ENCODE measurements at regions not wholly inside any gene's neighbourhood (a gene's known extent, or its start where the extent isn't known, plus 50 kb on each side); places are given as distances from the start of the nearest gene placed in this dataset.

DNA sequence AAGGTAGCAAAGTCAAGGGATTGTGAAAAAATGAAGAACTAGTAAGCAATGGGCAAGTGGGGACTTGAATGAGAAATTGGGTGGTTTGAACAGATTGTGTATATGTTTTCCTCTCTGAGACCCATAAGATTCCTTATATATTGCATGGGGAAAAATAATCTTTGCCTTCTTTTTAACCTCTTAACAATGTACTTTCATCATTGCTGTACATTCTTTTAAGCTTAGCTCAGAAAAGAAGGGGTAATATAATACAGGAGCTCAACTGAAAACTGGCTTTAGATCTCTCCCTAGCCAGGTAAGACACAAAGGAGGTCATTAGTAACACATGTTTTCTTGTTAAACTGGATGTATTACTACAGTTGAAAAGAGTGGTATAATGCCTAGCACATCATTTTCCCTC, 287.2 kb downstream of the RNF144B start:
- DNase-seq = no peak

DNA sequence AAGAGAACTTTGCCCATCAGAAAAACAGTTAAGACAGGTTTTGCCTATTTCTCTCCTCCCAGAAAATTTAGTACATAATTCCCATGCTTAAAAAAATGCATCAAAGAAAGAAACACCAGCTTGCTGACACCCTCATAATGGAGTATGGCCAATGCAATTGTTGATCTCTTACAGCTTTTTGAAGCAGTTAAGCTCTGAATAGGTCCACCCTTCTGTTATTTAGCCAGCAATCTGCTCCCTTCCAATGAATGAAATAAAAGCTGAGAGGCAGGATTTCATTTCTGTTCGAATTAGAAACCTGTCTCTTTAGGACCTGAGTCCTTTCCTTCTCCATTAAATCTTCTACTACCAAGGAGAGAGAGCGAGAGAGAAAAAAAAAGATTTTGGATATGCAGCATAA, 288.7 kb downstream of the RNF144B start:
- DNase-seq = no peak

DNA sequence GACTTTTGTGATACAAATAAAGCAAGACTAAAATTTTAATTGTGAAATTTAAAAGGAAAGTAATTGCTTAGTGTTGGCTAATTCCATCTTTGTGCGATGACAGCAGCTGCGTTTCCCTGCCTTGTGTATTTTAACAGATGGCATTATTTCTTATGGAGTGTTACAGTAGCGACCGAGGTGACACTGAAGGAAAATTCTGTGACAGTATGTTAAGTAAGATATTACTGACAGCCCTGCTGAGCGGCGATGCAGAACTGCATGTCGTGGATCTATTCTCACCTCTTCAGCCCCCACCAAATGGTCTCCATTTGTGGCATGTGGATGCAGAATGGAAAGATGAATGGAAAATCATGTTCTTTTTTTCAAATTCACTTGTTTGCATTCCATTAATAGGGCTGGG, 289.4 kb downstream of the RNF144B start:
- DNase-seq = no peak

DNA sequence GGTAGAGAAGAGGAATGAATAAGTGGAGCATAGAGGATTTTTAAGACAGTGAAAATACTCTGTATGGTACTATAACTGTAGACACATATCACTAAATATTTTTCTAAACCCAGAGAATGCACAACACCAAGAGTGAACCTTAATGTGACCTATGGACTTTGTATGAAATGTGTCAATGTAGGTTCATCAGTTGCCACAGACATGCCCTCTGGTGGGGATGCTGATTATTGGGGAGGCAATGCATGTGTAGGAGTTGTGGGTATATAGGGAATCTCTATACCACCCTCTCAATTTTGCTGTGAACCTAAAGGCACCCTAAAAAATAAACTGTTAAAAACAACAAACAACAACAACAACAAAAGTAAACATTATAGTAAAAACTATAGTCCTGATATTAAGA, 293.7 kb downstream of the RNF144B start:
- no peak for DNase-seq

DNA sequence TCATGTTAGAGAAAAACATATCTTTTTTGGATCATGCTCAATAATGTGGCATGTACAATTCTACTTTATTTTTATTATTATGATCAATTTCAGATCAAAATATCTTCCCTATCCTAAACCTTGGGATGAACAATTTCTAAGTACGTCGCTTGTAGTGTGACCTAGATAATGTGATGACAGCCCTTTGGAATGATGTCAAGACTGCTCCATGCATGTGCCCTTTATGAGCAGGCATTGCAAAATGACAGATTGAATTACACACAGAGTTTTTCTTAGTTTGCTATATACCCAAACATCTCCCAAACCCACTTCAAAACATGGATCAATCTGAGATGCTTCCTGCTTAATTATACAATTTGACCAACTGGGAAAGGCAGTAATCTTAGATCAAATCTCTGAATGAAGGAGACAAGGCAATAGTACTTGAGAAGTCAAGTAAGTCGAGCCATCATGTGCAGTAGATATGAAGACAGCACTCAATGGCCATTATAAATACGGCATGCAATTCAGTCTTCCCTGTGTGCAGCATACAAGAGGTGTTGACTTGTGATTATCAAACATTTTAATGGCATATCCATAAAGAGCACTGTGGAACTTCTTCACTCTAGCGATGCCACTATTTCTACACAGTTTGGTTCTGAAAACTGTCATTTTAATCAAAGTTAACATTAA, 294.8 kb downstream of the RNF144B start:
- DNase-seq = peak in 1 of 3 experiments; percentile 15

DNA sequence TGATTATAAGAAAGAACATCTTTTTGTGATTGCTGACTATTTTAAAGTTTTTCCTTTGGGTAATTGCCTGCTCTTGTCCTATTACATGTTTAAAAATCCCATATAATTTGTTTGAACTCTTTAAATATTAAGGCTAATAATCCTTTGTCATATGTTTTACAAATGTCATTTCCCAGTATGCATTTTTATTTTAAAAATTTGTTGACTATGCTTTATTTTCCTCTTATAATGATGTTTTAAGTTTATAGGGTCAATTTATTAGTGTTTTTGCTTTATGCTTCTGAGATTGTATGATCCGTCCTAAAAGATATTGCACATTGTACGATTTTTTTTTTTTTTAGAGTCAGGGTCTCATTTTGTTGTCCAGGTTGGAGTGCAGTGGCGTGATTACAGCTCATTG, 297.2 kb downstream of the RNF144B start:
- no peak for DNase-seq

DNA sequence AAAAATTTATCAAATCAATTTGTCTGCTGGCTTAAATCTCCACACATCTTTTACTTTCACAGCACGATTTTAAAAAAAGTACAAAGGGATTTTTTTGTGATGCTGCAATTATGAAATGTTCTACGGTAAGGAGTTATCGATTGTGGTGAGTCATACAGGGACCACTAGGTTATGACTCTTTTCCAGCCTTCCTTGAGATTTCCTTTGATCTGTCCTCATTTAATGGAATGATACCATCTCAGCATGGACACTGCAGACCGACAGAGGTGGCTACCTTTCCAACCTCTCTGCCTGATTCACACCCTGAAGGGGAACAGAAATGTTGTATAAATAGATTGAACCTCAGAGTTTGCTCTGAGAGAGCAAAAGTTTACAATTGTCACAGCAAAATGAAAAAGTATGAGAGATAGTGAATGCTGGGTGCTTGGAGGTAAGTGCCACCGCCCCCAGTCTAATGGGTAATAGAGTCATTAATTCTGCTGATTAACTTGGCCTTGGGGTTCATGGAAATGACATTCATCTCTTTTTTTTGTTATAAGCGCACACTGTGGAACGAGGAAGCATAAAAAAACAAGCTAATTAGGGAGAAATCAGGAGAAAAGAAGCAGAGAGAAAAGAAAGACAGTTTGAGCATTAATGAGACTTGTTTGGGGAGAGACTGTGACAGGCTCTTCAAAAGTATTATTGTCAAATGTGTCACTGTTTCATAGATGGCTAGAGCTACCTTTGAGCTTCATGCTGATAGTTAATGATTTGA, 306.0 kb downstream of the RNF144B start:
- no peak for DNase-seq

DNA sequence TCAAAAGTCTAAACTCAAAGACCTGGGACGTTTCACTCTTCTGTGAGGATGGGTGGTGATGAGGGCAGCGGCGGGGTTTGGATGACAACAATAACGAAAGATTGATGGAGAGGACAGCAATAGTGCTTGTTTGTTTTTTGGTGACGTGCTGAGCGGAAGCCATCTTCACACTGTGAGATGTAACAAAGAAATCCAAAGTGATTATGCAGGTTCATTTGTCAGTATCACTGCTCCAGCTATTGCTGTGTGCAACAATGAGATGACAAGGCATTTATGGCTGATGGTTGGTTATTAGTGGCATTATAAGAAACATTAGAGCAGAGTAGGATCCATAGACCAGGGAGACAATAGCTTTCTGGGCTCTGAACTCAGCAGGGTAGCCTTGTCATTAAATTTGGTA, 306.7 kb downstream of the RNF144B start:
- peak in 2 of 3 experiments; percentile 56 to 91 for DNase-seq

DNA sequence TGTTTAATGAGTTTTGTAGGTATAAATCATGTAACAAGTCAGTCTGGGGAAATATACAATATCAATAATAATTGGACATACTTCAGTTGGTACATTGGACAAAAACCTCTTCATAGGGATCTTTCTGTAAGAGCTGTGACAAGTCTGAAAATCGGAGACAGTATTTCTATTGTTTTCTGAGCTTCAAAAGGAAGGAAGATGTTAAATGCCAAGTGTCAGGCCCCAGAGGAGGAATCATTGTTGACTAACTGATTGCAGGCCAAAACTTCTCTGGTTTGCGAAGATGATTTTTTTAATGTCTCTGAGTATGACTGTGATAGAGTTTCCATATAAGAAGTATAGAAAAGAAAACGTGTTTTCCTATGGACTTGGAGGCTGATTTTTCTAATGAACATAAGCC, 316.4 kb downstream of the RNF144B start:
- no peak for DNase-seq

DNA sequence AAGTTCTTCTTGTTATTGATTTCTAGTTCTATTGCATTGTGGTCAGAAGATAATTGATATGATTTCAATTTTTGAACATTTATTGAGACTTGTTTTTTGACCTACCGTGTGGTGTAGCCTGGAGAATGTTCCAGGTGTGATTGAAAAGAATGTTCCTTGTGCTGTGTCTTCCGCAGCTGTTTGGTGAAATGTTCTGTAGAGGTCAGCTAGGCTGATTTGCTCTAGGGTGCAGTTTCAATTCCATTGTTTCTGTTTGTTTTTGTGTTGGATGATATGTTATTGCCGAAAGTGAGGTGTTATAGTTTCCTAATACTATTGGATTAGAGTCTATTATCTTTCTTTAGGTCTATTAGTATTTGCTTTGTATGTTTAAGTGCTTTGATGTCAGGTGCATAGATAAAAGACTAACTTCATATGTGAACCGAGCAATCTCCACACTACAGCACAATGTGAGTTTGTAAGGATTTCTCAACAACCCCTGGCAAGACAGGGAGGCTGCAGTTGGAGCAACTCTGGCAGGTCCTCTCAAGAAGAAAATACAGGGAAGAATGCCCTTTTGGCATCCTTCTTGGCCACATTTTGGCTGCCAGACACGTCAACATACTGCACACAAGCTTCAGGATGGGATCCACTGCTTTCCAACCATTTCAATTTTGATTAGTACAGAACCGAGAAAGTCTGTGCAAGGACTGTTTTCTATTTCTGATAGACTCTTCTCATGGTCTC, 320.7 kb downstream of the RNF144B start:
- no peak for DNase-seq

DNA sequence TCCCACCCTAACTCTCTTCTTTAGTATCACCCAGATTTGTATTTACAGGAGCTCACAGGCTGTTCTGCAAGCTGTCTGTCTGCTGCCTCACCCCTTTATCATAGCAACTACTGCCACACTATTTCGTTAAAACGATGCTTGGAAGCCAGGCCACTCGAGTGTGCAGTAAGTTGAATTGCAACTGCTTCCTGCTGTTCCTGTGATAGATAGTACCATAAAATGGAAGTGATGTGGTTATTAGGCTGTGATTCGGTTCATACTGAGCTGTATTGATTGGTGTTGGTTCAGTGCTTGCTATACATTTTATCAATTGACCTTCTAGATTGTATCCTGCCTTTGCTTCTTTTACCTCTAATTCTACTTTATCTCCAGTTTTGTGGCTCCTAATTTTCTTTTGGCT, 325.4 kb downstream of the RNF144B start:
- peak in 2 of 3 experiments; percentile 17 to 62 for DNase-seq

DNA sequence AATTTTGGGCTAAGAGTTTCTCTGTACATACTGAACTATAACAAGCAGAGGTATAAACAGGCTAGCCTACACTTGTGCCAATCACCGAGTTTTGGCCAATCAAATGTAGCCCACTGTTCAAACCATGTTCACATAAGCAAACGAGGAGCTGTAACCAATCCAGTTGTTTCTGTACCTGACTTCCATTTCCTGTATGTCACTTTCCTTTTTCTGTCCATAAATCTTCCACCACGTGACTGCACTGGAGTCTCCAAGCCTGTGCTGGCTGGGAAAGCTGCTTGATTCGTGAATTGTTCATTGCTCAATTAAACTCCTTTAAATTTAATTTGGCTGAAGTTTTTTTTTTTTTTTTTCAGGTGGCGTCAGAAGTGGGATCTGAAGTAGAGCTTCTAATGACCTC, 332.9 kb downstream of the RNF144B start:
- no peak for DNase-seq

DNA sequence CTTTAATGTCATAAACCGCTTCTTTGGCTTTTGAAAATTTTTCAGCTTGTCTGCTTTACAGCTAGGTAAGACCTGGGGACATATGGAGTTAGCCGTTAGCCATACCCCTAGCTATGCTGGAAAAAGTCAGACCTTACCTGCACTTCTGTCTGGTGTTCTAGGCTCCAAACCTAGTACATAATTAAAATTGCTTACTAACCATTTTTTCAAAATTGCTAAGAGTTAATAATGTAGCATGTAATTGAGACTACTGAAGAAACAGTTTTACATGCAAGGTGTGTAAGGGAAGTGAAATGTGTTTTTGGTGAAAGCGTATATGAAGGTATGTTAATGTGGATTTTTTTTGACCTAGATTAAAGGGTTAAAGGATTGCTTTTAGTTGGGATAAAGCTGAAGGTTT, 336.9 kb downstream of the RNF144B start:
- no peak for DNase-seq

DNA sequence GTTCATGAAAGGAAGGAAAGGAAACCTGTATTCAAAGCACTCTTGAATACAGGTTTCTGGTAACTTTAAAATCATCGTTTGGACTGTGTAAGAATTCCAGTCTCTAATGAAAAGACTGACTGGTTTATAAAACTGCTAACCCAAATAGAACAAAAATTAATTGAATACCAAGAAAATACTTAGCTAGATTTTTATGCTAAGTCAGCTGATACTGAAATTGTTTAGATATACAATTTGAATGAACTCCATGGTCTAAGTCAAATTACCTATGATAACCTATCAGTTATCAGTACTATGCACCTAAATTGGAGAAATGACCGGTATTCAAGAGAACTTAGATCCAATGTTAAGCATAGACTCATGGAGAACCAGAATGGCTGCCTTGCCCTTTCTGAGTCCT, 338.3 kb downstream of the RNF144B start:
- DNase-seq = no peak

DNA sequence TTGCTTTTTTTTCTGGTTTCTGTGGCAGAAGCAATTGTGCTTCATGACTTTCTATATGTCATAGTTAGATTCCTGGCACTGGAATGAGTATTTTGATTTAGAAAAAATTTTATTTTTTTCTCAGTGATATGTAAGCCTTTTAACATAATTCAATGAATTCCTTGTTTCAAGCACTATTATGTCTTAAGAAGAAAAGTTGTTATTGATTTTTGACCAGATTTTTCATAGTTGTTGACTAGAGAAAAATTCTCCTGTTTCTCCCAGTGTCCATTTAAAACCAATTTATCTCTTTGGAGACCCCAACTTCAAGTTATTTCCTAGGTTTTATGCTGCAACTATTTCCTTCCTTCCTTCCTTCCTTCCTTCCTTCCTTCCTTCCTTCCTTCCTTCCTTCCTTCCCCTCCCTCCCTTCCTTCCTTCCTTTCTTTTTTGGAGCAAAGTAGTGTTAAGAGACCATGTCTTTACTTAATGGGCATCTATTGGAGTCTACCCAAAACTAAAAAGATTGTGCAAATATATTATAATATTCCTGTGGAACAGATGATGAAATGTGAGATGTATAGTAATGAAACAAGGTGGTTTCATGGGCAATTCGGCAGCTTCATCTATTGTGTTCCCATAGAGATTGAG, 346.9 kb downstream of the RNF144B start:
- DNase-seq = no peak

DNA sequence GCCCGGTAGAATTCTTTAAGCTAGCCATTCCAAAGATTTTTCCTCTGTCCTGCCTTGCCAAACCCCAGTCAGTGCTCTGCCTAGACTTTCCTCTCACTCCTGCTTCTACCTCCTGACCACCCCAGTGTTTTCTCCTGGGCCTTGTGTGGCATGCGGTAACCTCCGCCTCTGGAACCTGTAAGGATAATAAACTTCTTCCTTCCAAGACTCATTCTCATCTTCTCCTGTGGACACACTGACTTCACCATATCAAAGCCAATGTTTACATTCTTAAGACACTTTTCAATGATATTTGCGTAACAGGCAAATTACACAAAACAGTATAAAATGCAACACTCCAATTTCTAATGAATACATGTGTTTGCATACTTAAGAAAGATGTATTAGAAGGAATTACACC, 354.6 kb downstream of the RNF144B start:
- no peak for DNase-seq

DNA sequence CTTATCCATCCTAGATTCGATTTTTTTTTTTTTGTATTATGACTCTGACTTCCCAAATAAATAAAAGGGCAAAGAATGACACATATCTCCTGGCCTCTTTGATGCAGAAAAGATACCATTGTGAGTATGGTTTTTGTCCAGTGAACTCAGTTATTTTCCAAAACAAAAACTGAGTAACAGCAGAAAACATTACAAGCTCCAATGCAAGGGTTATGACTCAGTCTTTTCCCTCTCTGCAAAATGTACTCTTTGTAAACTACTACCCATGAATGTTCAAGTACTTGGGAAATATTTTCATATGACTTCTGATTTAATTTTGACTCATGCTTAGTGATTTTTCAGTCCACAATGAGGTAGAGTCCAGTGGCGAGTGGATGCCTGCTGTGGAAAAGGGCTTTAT, 355.3 kb downstream of the RNF144B start:
- no peak for DNase-seq

DNA sequence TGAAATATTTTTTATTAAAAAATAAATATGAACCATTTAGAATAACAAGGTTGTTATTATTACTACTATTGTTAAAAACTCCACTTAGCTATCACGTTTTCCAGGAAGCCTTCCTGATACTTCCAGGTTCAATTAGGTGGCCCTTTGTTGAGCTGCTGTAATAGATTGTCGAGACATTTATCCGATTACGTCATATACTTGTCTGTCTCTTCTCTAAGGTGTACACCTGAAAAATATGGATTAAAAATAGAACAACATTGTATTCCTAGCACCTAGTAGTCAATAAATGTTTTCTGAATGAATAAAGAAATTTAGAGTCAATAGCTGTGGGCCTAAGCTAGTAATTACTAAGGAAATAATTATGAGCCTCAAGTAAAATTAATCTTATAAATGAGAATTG, 359.6 kb downstream of the RNF144B start:
- DNase-seq = no peak

DNA sequence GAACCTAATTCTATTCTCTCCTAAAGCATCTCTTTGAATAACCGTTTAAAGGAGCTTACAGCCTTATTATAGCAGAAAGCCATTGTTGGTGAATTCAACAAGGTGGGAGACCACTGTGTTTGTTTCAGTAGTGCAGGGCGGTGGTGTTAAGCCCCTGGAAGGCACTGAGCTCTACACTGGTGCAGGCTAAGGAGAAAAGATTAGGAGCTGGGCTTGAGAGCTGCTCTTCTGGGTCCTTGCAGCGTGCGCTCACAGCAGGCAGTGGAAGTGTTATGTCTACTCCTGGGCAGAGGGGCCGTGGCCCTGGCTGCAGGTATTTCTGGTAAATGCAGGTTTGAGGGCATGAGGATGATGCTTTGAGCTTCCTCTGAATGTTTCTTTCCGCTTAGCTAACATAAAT, 361.2 kb downstream of the RNF144B start:
- DNase-seq = no peak

DNA sequence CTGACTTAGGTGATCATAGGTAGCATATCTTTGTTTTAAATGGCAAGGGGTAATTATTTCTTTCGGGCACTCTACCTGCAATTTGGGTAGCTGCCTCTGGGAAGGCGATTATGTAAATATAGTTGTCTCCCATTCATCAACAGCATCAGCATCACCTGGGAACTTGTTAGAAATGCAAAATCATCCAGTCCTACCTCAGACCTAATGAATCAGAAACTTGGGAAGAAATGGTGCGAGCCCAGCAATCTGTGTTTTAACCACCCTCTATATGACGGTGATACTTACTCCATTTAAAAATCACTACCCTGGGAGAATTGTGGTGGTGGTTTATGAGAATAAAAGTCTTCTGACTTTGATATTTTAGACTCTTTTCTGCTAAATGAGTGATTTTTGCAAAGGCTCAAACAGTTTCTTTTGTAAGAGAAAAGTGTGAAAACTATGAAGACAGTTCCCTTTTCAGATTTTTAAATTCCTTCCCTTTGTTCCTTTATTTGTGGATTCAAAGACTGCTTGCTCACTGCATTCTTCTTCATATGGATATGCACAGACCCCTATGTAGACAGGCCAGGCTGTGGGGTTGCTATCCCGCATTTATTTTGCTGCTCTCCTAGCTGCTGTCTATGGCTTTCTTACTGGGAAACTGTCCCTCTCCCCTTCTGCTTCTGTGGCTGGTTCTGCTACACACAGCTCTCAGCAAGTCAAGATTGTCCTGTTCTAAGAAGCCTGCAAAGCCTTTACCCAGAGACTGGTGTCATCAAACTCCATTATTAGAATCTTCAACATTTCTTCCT, 365.3 kb downstream of the RNF144B start:
- peak in 1 of 3 experiments; percentile 11 for DNase-seq

DNA sequence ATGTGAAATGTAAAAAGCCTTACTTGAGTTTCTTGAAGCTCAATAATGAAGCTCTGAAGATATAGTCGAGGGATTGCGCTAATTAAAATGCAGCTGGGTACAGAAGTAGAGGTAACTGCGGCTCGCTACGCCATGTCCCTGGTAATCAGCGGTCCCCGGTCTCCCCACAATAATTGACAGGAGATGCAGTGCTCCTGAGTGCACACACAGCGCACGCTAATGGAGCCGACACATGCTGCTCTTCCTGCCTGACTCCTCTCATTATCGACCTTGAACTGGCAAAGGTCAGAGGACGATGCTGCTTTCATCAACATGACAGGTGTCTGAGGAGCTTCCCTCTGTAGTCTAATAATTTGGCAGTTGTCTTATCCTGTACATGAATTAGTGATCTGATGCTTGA, 365.9 kb downstream of the RNF144B start:
- peak in 1 of 3 experiments; percentile 8 for DNase-seq

DNA sequence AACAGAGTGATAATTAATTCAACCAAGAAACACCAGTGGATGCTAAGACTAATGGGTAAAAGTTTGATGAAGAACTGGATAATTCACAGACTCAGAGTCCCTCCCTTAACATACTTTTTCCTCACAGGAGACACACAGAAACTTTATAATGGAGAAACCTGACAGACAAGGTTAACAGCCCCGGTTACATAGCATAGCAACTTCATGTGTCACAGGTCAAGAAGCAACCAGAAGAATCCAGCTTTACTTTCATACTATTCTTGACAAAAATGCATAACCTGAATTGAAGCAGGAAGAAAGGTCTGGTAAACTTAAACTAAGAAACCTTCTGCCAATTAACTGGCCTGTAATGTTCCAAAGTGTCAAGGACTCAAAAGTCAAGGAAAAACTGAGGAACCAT, 375.9 kb downstream of the RNF144B start:
- no peak for DNase-seq

DNA sequence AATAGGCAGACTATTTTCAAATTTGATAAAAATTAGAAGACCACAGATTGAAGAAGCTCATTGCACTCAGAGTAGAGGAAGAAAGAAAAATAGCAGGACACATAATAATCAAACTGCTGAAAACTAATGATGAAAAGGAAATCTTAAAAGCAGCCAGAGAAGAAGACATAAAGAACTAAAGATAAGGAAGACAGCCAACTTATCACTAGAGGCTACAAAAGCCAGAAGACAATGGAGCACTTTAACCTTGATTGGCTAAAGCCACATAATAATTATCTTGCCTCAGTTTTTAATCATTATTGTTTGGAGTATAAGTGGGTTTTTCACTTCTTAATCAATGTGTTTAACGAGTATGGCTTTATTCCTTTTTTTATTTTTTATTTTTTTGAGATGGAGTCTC, 397.6 kb downstream of the RNF144B start:
- no peak for DNase-seq

All from NCI-H1417 (cell line).